ENCODE measurements at regions not wholly inside any gene's neighbourhood (a gene's known extent, or its start where the extent isn't known, plus 50 kb on each side); places are given as distances from the start of the nearest gene placed in this dataset.

- no peak for TF ChIP-seq POLR2AphosphoS5 (IDR thresholded peaks at IDR 0.05)
- TF ChIP-seq CTCF (IDR thresholded peaks at IDR 0.05), result no peak
- no peak for TF ChIP-seq POLR2A (IDR thresholded peaks at IDR 0.05)
Measured at GRCh38 chr9:107737987-107738743, 248.6 kb upstream of the KLF4 start.
